GM12892 (cell line): ENCODE measurements at regions not wholly inside any gene's neighbourhood (a gene's known extent, or its start where the extent isn't known, plus 50 kb on each side); places are given as distances from the start of the nearest gene placed in this dataset.
"Not testable (repeated sequence)": the region's sequence is repeated elsewhere in the genome, so short reads cannot be mapped to it uniquely, and the experiment has no call there.

ENCODE experiments used
- DNase-seq: peaks from one replicate; pipeline ENCODE4 v3.0.0; 2011; ENCODE audit not compliant: insufficient read length
- FAIRE-seq: peaks from 2 replicates; lab custom pipeline; 2011; peaks lifted over from hg19 to GRCh38; lab: Jason Lieb, UNC
- POLR2A ChIP-seq: IDR thresholded peaks from 2 replicates; pipeline ENCODE4 v1.6.1; 2011; ENCODE audit warnings: low read depth, low read length, control low read depth
- POLR2AphosphoS5 ChIP-seq: IDR thresholded peaks from 2 replicates; pipeline ENCODE4 v1.6.1; 2011; ENCODE audit warnings: low read depth, low read length, control low read depth
- TAF1 ChIP-seq: IDR thresholded peaks from 2 replicates; pipeline ENCODE4 v1.6.1; 2011; ENCODE audit warnings: low read depth, mild to moderate bottlenecking, control low read depth, low read length, borderline replicate concordance

DNA sequence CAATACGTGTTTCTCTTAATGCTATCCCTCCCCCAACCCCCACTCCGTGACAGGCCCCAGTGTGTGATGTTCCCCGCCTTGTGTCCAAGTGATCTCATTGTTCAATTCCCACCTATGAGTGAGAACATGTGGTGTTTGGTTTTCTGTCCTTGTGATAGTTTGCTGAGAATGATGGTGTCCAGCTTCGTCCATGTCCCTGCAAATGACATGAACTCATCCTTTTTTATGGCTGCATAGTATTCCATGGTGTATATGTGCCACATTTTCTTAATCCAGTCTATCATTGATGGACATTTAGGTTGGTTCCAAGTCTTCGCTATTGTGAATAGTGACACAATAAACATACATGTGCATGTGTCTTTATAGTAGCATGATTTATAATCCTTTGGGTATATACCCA lies 52.5 kb downstream of the KIAA0408 start:
- not testable (repeated sequence) for FAIRE-seq, DNase-seq

DNA sequence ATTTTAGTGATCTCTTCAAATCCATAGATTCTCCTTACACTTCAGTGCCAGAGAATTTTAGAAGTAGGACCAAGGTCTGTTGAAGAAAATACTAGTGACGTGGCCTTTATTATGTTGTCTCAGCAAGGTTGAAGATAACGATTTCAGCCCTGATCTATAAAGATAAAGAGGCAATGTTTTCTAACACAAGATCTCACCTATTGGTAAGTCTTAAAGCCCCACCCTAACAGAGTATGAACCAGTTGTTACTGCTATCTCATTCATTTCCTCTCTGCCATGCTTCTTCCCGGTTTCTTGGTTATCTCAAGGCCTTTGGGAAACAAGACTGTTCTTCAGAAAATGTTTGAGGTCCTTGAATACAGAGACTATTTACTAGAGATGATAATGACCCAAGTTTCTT lies 53.1 kb downstream of the KIAA0408 start:
- no peak for DNase-seq
- TF ChIP-seq POLR2A (no peak), TAF1 (no peak), POLR2AphosphoS5 (no peak)
- FAIRE-seq, result no peak

DNA sequence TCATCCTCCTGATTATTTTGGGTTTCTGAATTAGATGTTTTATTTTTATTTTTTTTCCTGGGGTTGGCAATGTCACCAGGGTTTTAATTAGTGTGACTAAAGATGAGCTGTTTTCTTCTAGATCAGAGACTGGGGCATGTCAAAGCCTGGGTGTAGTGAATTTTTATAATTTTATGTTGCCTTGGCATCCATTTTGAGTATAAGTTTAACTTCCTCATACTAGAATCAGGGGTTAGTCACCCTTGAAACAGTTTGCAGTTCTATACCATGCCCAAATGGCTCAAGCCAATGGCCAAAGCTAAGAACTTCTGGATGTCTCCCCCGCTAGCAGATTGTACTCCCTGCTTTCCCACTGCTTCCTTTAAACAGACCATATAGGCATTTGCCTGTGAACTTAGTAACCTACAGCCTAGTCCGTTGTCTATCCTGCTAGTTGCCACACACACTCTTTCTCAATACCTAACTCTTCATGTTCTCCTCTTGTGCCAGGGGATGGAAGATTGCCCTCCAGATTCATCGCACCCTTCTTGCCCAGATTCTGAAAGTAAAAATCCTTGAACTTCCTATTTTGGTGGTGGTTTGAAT lies 54.5 kb downstream of the KIAA0408 start:
- FAIRE-seq, result peak; percentile 73
- TF ChIP-seq POLR2AphosphoS5 (no peak), TAF1 (no peak), POLR2A (no peak)
- DNase-seq, result no peak

DNA sequence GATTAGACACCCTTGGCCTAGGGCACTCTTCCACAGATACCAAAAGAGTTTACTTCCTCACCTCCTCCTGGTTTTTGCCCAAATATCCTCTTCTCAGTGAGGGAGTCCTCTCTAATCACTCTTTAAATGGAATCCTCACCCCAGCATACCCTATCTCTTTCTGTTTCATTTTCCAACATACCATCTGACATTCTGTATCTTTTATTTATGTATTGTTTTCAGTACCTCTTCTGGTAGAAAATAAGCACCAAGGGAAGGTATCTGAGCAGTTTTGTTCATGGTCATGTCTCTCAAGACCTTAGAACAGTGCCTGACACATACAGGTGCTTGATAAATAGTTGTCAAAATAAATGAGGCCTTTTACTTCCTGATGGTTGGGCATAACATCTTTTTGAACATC lies 55.1 kb downstream of the KIAA0408 start:
- DNase-seq (peak; percentile 10), FAIRE-seq (no peak)
- TF ChIP-seq TAF1, result no peak
- no peak for TF ChIP-seq POLR2A
- no peak for TF ChIP-seq POLR2AphosphoS5

DNA sequence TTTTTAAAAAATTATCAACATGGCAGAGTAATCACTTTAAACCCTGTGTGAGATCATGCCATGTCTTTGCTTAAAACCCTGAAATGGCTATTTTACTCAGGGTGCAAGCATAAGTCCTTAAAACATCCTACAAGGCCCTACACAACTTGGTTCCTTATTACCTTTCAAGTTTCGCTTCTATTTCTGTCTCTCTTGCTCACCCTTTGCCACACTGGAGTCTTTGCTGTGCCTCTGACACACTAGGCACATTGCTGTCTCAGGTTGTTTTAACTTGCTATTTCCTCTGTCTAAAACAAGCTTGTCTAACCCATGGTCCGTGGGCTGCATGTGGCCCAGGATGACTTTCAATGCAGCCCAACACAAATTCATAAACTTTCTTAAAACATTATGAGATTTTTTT lies 55.6 kb downstream of the KIAA0408 start:
- peak; percentile 16 for DNase-seq
- FAIRE-seq, result peak; percentile 91
- TF ChIP-seq TAF1 (no peak), POLR2A (no peak; the same call in 1 of the 2 replicates), POLR2AphosphoS5 (no peak)

- no peak for FAIRE-seq
- DNase-seq, result no peak
- no peak for TF ChIP-seq POLR2AphosphoS5
- TF ChIP-seq POLR2A, result no peak
- no peak for TF ChIP-seq TAF1
Measured at GRCh38 chr6:127402890-127403617, 56.1 kb downstream of the KIAA0408 start.

DNA sequence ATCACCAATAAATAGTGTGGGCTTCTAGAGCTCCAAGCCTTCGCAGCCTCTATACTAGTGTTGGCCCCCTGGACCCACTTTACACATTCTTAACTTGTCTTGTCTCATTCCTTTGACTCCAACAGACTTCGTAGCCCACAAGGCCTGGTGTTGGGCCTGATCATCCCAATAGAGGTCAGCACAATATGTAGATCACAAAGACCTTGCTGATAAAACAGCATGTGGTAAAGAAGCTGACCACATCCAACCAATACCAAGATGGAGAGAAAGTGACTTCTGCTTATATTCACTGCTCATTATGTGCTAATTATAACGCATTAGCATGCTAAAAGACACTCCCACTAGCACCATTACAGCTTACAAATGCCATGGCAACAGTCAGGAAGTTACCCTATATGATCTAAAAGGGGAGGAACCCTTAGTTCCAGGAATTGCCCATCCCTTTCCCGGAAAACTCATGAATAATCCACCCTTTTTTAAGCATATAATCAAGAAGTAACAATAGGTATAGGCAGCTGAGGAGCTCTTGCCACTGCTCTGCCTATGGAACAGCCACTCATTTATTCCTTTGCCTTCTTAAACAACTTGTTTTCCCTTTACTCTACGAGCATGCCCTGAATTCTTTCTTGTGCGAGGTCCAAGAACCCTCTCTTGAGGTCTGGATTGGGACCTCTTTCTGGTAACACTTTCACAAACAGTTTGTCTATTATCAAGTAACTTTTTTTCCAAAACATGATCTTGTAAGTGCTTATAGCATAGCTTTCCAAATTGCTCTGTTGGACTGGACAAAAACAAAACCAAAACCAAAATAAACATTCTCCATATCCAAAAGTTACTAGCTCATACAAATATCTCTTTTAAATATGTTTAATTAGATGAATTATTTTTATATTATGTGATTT lies 54.6 kb upstream of the ECHDC1 start:
- TF ChIP-seq TAF1, result no peak
- no peak for DNase-seq
- no peak for FAIRE-seq

- not testable (repeated sequence) for DNase-seq, FAIRE-seq
Measured at GRCh38 chr6:127397171-127397597, 53.8 kb upstream of the ECHDC1 start.
